ENCODE measurements at regions not wholly inside any gene's neighbourhood (a gene's known extent, or its start where the extent isn't known, plus 50 kb on each side); places are given as distances from the start of the nearest gene placed in this dataset.

- no peaks in the 10 kb centered on the region for H3K36me3 ChIP-seq
- peaks cover 0 to 24% (median 11%) of the 10 kb centered on the region in 12 donors for H3K4me1 ChIP-seq
- WGBS, 4 donors: 38 to 63% (median 48%) methylated on average over 1 of the region's 1 CpG
- H3K27me3 ChIP-seq: no peaks in the 10 kb centered on the region
- no peak overlapping the region for H3K4me3 ChIP-seq
- ATAC-seq (no peak), DNase-seq (no peak)
- TF ChIP-seq, protein P1, sequence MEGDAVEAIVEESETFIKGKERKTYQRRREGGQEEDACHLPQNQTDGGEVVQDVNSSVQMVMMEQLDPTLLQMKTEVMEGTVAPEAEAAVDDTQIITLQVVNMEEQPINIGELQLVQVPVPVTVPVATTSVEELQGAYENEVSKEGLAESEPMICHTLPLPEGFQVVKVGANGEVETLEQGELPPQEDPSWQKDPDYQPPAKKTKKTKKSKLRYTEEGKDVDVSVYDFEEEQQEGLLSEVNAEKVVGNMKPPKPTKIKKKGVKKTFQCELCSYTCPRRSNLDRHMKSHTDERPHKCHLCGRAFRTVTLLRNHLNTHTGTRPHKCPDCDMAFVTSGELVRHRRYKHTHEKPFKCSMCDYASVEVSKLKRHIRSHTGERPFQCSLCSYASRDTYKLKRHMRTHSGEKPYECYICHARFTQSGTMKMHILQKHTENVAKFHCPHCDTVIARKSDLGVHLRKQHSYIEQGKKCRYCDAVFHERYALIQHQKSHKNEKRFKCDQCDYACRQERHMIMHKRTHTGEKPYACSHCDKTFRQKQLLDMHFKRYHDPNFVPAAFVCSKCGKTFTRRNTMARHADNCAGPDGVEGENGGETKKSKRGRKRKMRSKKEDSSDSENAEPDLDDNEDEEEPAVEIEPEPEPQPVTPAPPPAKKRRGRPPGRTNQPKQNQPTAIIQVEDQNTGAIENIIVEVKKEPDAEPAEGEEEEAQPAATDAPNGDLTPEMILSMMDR (IDR thresholded peaks at IDR 0.05): no peak
- TF ChIP-seq POLR2A (IDR thresholded peaks at IDR 0.05): no peak
- H3K27ac ChIP-seq: no peak overlapping the region
- intact Hi-C loops (cut with DNase I): no loop called here
- no peaks in the 10 kb centered on the region for H3K9me3 ChIP-seq
These were observed 102.9 kb upstream of the CCDC196 start for GRCh38 chr14:66383257-66383656.

DNA sequence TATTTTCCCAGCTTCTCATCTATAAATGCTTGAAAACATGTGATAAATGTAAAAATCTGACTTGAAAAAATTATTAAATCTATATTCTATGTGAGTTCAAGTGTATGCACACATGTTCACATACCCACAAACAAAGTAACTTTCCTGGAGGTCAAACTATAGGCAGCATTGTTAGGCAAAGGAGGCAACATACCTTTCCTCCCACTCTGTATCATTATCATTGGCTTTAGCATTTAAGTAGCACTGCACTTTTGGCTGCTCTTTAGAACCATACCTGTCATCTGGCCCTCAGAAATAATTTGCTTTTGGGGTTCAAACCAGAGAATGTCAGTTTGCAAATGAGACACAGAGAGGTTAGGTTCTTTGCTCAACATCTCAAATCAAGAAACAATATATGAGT lies 102.4 kb upstream of the CCDC196 start:
- Histone ChIP-seq H3K36me3 (no peaks in the 10 kb centered on the region), H3K4me1 (peaks cover 0 to 24% (median 11%) of the 10 kb centered on the region in 12 donors), H3K4me3 (no peak overlapping the region), H3K9me3 (no peaks in the 10 kb centered on the region), H3K27ac (no peak overlapping the region), H3K27me3 (no peaks in the 10 kb centered on the region)
- TF ChIP-seq, protein P1 (IDR thresholded peaks at IDR 0.05): no peak
- no peak for TF ChIP-seq POLR2A (IDR thresholded peaks at IDR 0.05)
- intact Hi-C loops (cut with DNase I): no loop called here
- DNase-seq: no peak
- no peak for ATAC-seq

GRCh38 chr14:66388516-66388915 lies 97.7 kb upstream of the CCDC196 start:
- Histone ChIP-seq H3K4me1 (no peaks in the 10 kb centered on the region), H3K27me3 (no peaks in the 10 kb centered on the region), H3K27ac (no peak overlapping the region), H3K4me3 (no peak overlapping the region), H3K36me3 (no peaks in the 10 kb centered on the region), H3K9me3 (no peaks in the 10 kb centered on the region)
- 87 to 90% (median 88%) methylated on average over 4 of the region's 4 CpGs for WGBS, 4 donors
- DNase-seq (no peak), ATAC-seq (no peak)
- intact Hi-C loops (cut with DNase I): no loop called here
- TF ChIP-seq, protein P1 (IDR thresholded peaks at IDR 0.05): no peak
- TF ChIP-seq POLR2A (IDR thresholded peaks at IDR 0.05): no peak

GRCh38 chr14:66389481-66389880 lies 96.7 kb upstream of the CCDC196 start:
- no peaks in the 10 kb centered on the region for H3K27me3 ChIP-seq
- 77 to 89% (median 83%) methylated on average over 1 of the region's 1 CpG for WGBS, 4 donors
- H3K36me3 ChIP-seq: no peaks in the 10 kb centered on the region
- no peak overlapping the region for H3K4me3 ChIP-seq
- no peak for TF ChIP-seq POLR2A (IDR thresholded peaks at IDR 0.05)
- TF ChIP-seq, protein P1 (IDR thresholded peaks at IDR 0.05): no peak
- intact Hi-C loops (cut with DNase I): no loop called here
- no peaks in the 10 kb centered on the region for H3K4me1 ChIP-seq
- H3K9me3 ChIP-seq: no peaks in the 10 kb centered on the region
- no peak overlapping the region for H3K27ac ChIP-seq
- no peak for ATAC-seq
- DNase-seq: no peak
